Activated CD8-positive, alpha-beta T cell treated with anti-CD3 and anti-CD28 coated beads for 36 hours (primary cell): ENCODE measurements at regions not wholly inside any gene's neighbourhood (a gene's known extent, or its start where the extent isn't known, plus 50 kb on each side); places are given as distances from the start of the nearest gene placed in this dataset.

ENCODE experiments used
- ATAC-seq: fragments of 200-7000 bp; cut with Tn5 transposase; one replicate; pipeline ENCODE4 v1.10.0; 2021; ENCODE audit warnings: mild to moderate bottlenecking, moderate library complexity
- CTCF ChIA-PET: fragments of 350-600 bp; sonication (Branson Sonifier 250); formaldehyde crosslinking; loops from one replicate; lab custom pipeline; 2021; ENCODE audit warnings: antibody characterized with exemption; lab: Charles Lee
- POLR2A ChIA-PET: fragments of 350-600 bp; sonication (Branson Sonifier 250); formaldehyde crosslinking; loops from one replicate; lab custom pipeline; 2021; ENCODE audit warnings: antibody characterized with exemption; lab: Charles Lee
- DNase-seq: peaks from one replicate; pipeline ENCODE4 v3.0.0-alpha.2; 2020
- H3K27ac Mint-ChIP-seq: one replicate; pipeline ENCODE4 v1.8.0; 2021; ENCODE audit warnings: mild to moderate bottlenecking, mixed read lengths
- H3K27me3 Mint-ChIP-seq: one replicate; pipeline ENCODE4 v1.8.0; 2021; ENCODE audit warnings: mixed read lengths
- H3K36me3 Mint-ChIP-seq: one replicate; pipeline ENCODE4 v1.8.0; 2021; ENCODE audit warnings: low read depth, mixed read lengths
- H3K4me1 Mint-ChIP-seq: one replicate; pipeline ENCODE4 v1.8.0; 2021; ENCODE audit warnings: low read depth, mixed read lengths
- H3K4me3 Mint-ChIP-seq: one replicate; pipeline ENCODE4 v1.8.0; 2021; ENCODE audit warnings: mild to moderate bottlenecking, moderate library complexity, mixed read lengths
- H3K9me3 Mint-ChIP-seq: one replicate; pipeline ENCODE4 v1.8.0; 2021; ENCODE audit warnings: mixed read lengths
- CTCF ChIP-seq: fragments of 200-600 bp; IDR thresholded peaks from one replicate; pipeline ENCODE4 v1.8.0; 2022; ENCODE audit warnings: antibody characterized with exemption, mild to moderate bottlenecking
- intact Hi-C: fragments of 100-400 bp; cut with micrococcal nuclease; formaldehyde crosslinking; loops from one replicate; pipeline ENCODE4 v1.10.0; 2022

- ATAC-seq (no peak), DNase-seq (no peak)
- TF ChIP-seq CTCF, result no peak
- Mint-ChIP-seq H3K36me3 (no peaks in the 10 kb centered on the region), H3K4me1 (no peaks in the 10 kb centered on the region), H3K9me3 (no peaks in the 10 kb centered on the region), H3K4me3 (no peak overlapping the region), H3K27me3 (peaks cover 2% of the 10 kb centered on the region), H3K27ac (no peak overlapping the region)
- ChIA-PET POLR2A (no interaction called here), CTCF (interaction anchor here (0.6 kb wide), 1 partner anchor 34 kb away, joined by 4 read pairs; no protein-coding TSS in a partner anchor)
- intact Hi-C loops, result no loop called here
These were observed 117.4 kb downstream of the IL12A start for GRCh38 chr3:160105907-160106584.

DNA sequence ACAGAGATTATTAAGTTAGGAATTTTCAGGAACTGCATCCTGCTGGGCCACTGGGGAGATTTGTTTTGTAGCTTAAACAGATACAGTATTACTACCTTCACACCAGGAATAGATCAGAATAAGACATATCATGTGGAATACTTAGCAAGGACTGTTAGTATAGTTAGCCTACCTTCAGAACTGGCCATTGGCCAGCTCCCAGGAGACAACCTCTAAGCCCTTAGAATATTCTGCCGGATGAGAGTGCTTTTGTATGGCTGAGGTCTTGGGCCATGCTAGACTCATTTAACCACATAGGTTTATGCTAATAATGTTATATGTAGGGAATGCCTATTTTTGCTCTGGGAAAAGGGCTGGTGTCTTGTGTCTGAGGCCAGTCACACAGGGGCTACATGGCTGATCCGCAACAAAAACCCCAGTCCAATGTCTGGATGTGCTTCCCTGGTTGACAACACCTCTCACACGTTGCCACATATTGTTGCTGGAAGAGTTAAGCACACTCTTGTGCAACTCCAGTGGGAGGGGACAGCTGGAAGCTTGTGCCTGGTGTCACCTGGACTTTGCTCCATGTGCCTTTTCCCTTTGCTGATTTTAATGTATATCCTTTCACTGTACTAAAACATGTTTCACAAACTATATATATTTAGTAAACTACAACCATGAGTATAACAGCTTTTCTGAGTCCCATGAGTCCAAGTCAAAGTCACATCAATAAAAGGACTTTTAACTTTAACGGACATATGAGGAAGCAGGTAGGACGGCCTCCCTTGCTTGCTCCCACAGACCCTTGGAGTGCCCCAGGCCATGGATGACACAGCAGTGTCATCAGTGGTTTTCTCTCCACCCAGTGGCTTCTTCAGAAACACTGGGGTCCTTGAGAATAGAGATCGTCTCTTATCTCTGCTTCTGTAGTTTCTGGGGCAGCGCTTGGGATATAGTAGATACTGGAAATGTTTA, 118.0 kb upstream of the C3orf80 start:
- ChIA-PET POLR2A (no interaction called here), CTCF (no interaction called here)
- intact Hi-C loops, result no loop called here
- no peak for ATAC-seq
- no peak for TF ChIP-seq CTCF
- no peak for DNase-seq
- no peak overlapping the region for H3K4me3 Mint-ChIP-seq
- H3K36me3 Mint-ChIP-seq, result no peaks in the 10 kb centered on the region
- H3K9me3 Mint-ChIP-seq, result no peaks in the 10 kb centered on the region
- peaks cover 2% of the 10 kb centered on the region for H3K27me3 Mint-ChIP-seq
- H3K27ac Mint-ChIP-seq, result no peak overlapping the region
- no peaks in the 10 kb centered on the region for H3K4me1 Mint-ChIP-seq

- Mint-ChIP-seq H3K9me3 (no peaks in the 10 kb centered on the region), H3K4me3 (no peak overlapping the region), H3K27me3 (peaks cover 4% of the 10 kb centered on the region), H3K4me1 (no peaks in the 10 kb centered on the region), H3K36me3 (no peaks in the 10 kb centered on the region), H3K27ac (no peak overlapping the region)
- intact Hi-C loops, result no loop called here
- DNase-seq (no peak), ATAC-seq (no peak)
- CTCF ChIA-PET, result no interaction called here
- no peak for TF ChIP-seq CTCF
- POLR2A ChIA-PET, result no interaction called here
These were observed 116.9 kb upstream of the C3orf80 start for GRCh38 chr3:160108362-160108761.

- H3K4me1 Mint-ChIP-seq, result no peaks in the 10 kb centered on the region
- POLR2A ChIA-PET, result no interaction called here
- no peak overlapping the region for H3K4me3 Mint-ChIP-seq
- DNase-seq (no peak), ATAC-seq (no peak)
- H3K27me3 Mint-ChIP-seq, result peaks cover 12% of the 10 kb centered on the region
- no peak for TF ChIP-seq CTCF
- no peaks in the 10 kb centered on the region for H3K9me3 Mint-ChIP-seq
- no peak overlapping the region for H3K27ac Mint-ChIP-seq
- intact Hi-C loops, result no loop called here
- no peaks in the 10 kb centered on the region for H3K36me3 Mint-ChIP-seq
- CTCF ChIA-PET, result interaction anchor here (1.3 kb wide), 1 partner anchor 80 kb away, joined by 5 read pairs; no protein-coding TSS in a partner anchor
These were observed 112.7 kb upstream of the C3orf80 start for GRCh38 chr3:160112481-160112880.

- Mint-ChIP-seq H3K27ac (no peak overlapping the region), H3K4me3 (no peak overlapping the region), H3K27me3 (peaks cover 13% of the 10 kb centered on the region), H3K9me3 (no peaks in the 10 kb centered on the region), H3K36me3 (no peaks in the 10 kb centered on the region), H3K4me1 (no peaks in the 10 kb centered on the region)
- TF ChIP-seq CTCF, result no peak
- CTCF ChIA-PET, result interaction anchor here (1.3 kb wide), 1 partner anchor 80 kb away, joined by 5 read pairs; no protein-coding TSS in a partner anchor
- intact Hi-C loops, result no loop called here
- no peak for ATAC-seq
- DNase-seq, result no peak
- POLR2A ChIA-PET, result no interaction called here
These were observed 112.2 kb upstream of the C3orf80 start for GRCh38 chr3:160112996-160113395.
